A549 (cell line): ENCODE measurements at regions not wholly inside any gene's neighbourhood (a gene's known extent, or its start where the extent isn't known, plus 50 kb on each side); places are given as distances from the start of the nearest gene placed in this dataset.

Source experiments
- GATA3 ChIP-seq: IDR thresholded peaks from 2 replicates; pipeline ENCODE4 v1.6.1; 2012; ENCODE audit warnings: borderline replicate concordance
- KDM1A ChIP-seq: fragments of 200-600 bp; sonication (generic); IDR thresholded peaks from 2 replicates; pipeline ENCODE4 v1.6.1; 2016; ENCODE audit warnings: low read depth, mild to moderate bottlenecking
- MAZ ChIP-seq: fragments of 150-350 bp; IDR thresholded peaks from 2 replicates; pipeline ENCODE4 v1.6.1; 2014; ENCODE audit warnings: antibody characterized with exemption, low read depth, low read length, borderline replicate concordance
- NR3C1 ChIP-seq: fragments of >200 bp; sonication (Bioruptor Twin); formaldehyde crosslinking; IDR thresholded peaks from 3 replicates; pipeline ENCODE4 v1.6.1; 2017
- POLR2A ChIP-seq: IDR thresholded peaks from 2 replicates; pipeline ENCODE4 v1.6.1; 2012; ENCODE audit warnings: mild to moderate bottlenecking, low read length
- RAD21 ChIP-seq, 2 experiments: fragments of >200 bp in 1 of 2; sonication (Bioruptor Twin) in 1 of 2; formaldehyde crosslinking in 1 of 2; IDR thresholded peaks in 1 of 2; conservative IDR thresholded peaks in 1 of 2; 2 replicates in 1 of 2; 3 replicates in 1 of 2; pipeline ENCODE4 v1.6.1; 2012 to 2018; ENCODE audit warnings: inconsistent platforms in 1 of 2
- RFX5 ChIP-seq: fragments of 450-650 bp; IDR thresholded peaks from 2 replicates; pipeline ENCODE4 v1.7.1; 2014; ENCODE audit warnings: antibody characterized with exemption, mild to moderate bottlenecking, moderate library complexity
- ZC3H11A ChIP-seq: fragments of 450-650 bp; IDR thresholded peaks from 2 replicates; pipeline ENCODE4 v1.6.1; 2014; ENCODE audit warnings: antibody characterized with exemption, mild to moderate bottlenecking
- TF ChIP-seq, protein P1 (sequence below): fragments of >200 bp; sonication (Bioruptor Twin); formaldehyde crosslinking; IDR thresholded peaks from 3 replicates; pipeline ENCODE4 v1.5.1; 2016
- TF ChIP-seq, protein P2 (sequence below): fragments of >200 bp; sonication (Bioruptor Twin); formaldehyde crosslinking; IDR thresholded peaks from 3 replicates; pipeline ENCODE4 v1.6.1; 2016
- TF ChIP-seq, protein P3 (sequence below): fragments of 200-600 bp; sonication (generic); IDR thresholded peaks from 2 replicates; pipeline ENCODE4 v1.6.1; 2016; ENCODE audit warnings: antibody characterized with exemption, mild to moderate bottlenecking, moderate library complexity

DNA sequence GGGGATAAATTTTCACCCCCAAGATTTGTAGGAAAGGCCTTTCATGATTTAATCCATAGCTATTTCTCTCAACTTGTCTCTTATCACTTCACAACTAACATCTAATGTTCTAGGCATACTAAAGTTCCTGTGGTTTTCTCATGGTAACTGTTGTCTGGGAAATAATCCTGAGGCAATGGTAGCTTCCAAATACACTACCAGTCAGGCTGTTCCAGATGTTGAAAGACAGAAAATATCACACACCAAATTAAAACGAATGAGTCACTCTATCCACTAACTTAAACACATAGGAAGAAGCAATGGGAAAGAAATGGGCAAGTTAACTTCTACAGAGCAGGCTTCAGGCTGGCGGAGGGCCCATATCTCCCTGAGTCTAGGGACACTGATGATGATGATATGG, 77.7 kb upstream of the MYO16 start:
- TF ChIP-seq POLR2A (no peak), RFX5 (no peak), ZC3H11A (no peak), KDM1A (no peak), RAD21 (conservative IDR thresholded peaks at IDR 0.05 in 1 of 2, IDR thresholded peaks at IDR 0.05 in 1 of 2) (no peak), MAZ (no peak), NR3C1 (no peak), GATA3 (no peak)
- TF ChIP-seq, protein P1, sequence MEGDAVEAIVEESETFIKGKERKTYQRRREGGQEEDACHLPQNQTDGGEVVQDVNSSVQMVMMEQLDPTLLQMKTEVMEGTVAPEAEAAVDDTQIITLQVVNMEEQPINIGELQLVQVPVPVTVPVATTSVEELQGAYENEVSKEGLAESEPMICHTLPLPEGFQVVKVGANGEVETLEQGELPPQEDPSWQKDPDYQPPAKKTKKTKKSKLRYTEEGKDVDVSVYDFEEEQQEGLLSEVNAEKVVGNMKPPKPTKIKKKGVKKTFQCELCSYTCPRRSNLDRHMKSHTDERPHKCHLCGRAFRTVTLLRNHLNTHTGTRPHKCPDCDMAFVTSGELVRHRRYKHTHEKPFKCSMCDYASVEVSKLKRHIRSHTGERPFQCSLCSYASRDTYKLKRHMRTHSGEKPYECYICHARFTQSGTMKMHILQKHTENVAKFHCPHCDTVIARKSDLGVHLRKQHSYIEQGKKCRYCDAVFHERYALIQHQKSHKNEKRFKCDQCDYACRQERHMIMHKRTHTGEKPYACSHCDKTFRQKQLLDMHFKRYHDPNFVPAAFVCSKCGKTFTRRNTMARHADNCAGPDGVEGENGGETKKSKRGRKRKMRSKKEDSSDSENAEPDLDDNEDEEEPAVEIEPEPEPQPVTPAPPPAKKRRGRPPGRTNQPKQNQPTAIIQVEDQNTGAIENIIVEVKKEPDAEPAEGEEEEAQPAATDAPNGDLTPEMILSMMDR = no peak
- TF ChIP-seq, protein P2, sequence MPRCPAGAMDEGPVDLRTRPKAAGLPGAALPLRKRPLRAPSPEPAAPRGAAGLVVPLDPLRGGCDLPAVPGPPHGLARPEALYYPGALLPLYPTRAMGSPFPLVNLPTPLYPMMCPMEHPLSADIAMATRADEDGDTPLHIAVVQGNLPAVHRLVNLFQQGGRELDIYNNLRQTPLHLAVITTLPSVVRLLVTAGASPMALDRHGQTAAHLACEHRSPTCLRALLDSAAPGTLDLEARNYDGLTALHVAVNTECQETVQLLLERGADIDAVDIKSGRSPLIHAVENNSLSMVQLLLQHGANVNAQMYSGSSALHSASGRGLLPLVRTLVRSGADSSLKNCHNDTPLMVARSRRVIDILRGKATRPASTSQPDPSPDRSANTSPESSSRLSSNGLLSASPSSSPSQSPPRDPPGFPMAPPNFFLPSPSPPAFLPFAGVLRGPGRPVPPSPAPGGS = no peak
- TF ChIP-seq, protein P3, sequence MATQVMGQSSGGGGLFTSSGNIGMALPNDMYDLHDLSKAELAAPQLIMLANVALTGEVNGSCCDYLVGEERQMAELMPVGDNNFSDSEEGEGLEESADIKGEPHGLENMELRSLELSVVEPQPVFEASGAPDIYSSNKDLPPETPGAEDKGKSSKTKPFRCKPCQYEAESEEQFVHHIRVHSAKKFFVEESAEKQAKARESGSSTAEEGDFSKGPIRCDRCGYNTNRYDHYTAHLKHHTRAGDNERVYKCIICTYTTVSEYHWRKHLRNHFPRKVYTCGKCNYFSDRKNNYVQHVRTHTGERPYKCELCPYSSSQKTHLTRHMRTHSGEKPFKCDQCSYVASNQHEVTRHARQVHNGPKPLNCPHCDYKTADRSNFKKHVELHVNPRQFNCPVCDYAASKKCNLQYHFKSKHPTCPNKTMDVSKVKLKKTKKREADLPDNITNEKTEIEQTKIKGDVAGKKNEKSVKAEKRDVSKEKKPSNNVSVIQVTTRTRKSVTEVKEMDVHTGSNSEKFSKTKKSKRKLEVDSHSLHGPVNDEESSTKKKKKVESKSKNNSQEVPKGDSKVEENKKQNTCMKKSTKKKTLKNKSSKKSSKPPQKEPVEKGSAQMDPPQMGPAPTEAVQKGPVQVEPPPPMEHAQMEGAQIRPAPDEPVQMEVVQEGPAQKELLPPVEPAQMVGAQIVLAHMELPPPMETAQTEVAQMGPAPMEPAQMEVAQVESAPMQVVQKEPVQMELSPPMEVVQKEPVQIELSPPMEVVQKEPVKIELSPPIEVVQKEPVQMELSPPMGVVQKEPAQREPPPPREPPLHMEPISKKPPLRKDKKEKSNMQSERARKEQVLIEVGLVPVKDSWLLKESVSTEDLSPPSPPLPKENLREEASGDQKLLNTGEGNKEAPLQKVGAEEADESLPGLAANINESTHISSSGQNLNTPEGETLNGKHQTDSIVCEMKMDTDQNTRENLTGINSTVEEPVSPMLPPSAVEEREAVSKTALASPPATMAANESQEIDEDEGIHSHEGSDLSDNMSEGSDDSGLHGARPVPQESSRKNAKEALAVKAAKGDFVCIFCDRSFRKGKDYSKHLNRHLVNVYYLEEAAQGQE = no peak
